GM03348 (cell line): ENCODE measurements at regions not wholly inside any gene's neighbourhood (a gene's known extent, or its start where the extent isn't known, plus 50 kb on each side); places are given as distances from the start of the nearest gene placed in this dataset.
"Not testable (repeated sequence)": the region's sequence is repeated elsewhere in the genome, so short reads cannot be mapped to it uniquely, and the experiment has no call there.

Source experiments
- DNase-seq: peaks from one replicate; pipeline ENCODE4 v3.0.0; 2012; ENCODE audit warnings: low spot score

DNA sequence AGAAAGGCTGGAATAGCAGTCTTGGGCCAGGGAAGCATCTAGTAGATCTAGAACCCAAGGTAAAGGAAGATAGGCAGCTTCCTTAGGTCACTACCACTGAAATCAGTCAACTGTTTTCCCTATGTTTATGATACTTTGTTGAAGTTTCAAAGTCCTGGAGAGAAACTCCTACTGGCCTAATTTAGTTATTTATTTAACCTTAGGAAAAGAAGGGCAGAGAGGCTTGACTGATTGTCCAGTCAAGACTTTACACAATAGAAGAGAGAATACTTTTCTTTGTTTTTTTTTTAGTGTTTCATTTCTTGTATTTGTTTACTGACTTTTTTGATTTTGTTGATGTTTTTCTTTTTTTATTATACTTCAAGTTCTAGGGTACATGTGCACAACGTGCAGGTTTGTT, 138.9 kb upstream of the PHYHIPL start:
- DNase-seq: no peak

DNA sequence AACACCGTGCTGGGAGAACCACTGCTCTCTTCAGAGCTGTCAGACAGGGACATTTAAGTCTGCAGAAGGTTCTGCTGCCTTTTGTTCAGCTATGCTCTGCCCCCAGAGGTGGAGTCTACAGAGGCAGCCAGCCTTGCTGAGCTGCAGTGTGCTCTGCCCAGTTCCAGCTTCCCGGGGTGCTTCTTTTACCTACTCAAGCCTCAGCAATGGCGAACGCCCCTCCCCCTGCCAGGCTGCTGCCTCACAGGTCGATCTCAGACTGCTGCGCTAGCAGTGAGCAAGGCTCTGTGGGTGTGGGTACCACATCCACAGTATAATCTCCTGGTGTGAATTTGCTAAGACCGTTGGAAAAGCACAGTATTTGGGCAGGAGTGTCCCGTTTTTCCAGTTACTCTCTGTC, 133.1 kb upstream of the PHYHIPL start:
- not testable (repeated sequence) for DNase-seq

DNA sequence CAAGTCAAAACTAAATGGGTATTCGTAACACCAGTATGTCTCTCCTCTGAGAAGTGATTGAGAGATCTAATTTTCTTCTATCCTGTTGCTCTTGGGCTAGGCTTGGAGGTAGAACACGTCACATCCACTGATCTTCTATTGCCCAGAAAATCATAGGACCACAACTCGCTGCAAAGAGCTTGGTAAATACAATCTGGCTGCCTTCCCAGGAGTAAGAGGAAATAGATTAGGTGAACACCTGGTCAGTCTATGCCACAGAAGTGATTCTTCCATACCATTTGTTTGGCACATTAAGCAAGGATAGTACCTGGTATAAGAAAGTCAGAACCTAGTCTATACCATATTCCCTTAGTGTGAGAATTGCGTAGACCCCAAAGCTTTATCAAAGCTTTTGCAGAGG, 129.3 kb upstream of the PHYHIPL start:
- DNase-seq: no peak

DNA sequence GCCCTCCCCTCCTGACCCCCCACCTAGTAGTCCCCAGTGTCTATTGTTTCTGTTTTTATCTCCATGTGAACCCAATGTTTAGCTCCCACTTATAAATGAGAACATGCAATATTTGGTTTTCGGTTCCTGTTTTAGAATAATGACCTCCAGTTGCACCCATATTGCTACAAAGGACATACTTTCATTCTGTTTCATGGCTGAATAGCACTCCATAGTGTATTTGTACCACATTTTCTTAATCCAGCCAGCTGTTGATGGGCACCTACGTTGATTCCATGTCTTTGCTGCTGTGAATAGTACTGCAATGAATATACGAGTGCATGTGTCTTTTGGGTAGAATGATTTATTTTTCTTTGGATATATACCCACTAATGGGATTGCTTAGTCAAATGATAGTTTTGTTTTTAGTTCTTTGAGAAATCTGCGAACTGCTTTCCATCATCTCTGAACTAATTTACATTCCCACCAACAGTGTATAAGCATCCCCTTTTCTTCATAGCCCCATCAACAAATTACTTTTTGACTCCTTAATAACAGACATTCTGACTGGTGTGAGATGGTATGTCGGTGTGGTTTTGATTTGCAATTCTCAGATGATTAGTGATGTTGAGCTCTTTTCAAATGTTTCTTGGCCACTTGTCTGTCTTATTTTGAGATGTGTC, 128.4 kb upstream of the PHYHIPL start:
- DNase-seq: no peak

DNA sequence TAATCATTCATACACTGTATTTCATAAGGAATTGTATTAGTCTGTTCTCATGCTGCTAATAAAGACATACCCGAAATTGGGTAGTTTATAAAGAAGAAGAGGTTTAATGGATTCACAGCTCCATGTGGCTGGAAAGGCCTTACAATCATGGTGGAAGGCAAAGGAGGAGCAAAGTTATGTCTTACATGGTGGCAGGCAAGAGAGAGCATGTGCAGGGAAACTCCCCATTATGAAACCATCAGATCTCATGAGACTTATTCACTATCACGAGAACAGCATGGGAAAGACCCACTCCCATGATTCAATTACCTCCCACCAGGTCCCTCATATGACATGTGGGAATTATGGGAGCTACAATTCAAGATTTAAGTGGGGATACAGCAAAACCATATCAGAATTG, 122.9 kb upstream of the PHYHIPL start:
- DNase-seq: not testable (repeated sequence)

DNA sequence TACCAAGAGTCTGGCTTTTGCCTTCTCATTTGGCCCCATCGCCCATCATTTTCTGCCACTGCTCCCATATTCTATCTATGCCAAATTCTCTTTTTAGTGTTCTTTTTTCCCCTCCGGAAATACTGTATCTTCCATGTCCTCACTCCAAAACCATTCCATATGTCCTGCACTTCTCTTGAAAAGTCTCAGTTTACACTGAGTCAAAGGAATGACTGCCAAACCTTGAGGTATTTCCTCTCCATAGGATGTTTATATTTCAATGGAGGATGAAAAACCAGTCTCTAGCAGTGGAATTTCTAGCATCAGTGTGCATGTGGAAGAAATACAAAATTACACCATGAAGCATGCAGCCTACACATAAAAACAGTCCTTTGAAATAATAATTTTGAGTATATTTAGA, 121.4 kb upstream of the PHYHIPL start:
- no peak for DNase-seq

DNA sequence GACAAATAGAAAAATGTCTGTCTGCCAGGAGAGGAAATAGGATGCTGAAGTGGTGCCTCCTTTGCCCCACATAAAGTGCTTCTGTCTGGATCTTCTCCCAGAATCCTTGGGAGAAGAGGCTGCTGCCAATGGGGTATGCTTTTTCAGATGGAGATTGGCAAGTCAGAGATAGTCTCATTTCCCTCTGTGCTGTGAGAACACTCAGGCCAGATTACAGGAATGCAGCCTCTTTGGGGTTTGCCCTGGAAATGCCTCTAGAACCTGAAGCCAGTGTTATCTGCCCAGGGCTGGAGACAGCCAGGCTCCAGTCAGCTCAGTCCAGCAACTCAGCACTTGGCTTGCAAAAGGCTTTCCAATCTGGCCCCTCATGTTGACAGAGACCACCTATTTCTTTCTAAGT, 119.1 kb upstream of the PHYHIPL start:
- DNase-seq: no peak

DNA sequence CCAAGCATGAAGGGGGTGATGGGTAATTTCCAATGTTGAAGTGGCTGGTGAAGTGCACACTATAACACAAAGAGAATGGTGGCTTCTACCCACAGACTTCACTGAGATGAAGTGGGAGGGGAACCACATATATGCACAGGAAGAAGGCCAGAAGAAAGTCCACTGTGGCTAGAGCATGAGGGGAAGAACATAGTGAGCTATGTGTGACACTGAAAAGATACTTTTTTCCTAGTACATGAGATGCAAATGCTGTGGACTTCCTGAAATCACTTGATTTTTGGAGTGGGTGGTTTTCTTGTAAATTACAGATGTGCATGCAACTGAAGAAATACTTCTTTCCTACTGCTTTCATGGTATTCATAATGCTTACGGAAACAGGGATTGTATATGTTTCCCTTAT, 115.6 kb upstream of the PHYHIPL start:
- no peak for DNase-seq

DNA sequence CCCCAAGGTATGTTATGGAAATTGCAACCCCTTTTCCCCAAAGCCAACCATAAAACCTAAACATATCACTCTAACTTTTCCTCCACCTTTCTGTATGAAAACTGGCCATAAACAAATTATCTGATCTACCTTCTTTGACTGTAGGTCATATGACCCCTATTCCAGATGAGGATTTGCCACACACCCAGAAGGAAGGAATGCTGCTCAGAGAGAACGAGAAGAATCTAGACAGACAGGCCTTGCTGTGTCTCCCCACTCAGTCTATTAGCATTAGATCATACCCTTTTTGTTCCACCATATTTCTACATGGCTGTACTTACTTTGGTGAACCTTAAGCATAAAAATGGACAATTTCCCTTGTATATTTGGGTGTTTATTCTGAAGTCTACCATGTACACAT, 113.0 kb upstream of the PHYHIPL start:
- DNase-seq: no peak

DNA sequence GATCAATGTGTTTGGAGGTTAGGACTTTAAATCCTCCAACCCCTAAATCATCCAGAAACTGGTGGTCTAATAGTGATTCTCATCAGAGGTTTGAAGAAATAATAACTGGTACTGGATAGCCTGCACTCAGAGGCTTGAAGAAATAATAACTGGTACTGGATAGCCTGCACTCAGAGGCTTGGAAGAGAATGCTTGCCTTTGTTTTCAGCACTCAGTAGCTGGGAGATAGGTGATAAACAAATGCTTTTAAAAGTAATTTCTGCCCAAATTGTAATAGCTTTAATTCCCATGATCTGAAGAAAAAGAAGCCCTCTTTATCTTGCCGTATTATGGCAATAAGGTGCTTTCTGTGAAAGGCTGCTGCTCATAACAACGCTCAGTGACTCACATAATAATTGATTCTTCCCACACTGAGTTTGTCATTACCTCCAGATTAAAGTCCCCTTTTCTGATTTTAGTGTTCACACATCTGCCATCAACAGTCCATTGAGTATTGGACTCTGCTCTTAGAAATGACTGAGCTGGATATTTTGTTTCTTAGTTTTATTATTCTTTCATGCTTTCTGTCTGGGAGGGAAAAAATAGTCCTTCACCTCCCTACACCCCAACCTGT, 112.3 kb upstream of the PHYHIPL start:
- no peak for DNase-seq

DNA sequence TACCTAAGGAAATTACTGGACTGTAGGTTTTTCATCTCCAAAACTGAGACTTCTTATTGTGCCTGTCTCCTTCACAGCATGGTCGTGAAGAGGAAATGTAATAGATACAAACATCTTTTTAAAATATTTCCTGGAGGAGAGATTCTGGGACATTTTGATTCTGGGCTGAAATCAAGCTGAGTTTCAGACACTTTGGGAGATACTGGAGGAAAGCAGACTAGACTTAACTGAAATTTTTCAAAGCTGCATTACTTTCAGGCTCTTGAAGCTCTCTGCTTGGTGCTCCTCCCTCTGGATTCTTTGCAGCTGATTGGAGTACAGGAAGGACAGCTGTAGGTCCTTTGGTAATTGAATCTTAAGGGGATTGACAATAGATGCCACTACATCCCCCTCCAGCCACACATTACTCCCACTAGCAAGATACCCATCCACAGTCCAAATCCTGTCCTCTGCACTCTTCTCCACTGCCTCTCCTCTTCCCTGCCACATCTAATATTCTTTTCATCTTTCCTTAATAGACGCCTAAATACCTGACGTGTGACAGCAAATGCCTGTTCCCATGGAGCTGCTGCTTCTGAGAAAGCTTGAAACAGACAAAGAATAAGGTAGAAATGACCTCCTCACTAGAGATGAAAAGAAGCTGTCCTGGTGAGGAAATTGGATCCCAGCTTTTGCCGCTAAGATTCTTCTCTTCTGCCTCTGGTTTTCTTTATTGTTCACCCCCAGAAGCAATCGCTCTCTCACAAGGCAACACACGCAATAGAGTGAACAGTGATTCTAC, 111.5 kb upstream of the PHYHIPL start:
- DNase-seq: no peak

DNA sequence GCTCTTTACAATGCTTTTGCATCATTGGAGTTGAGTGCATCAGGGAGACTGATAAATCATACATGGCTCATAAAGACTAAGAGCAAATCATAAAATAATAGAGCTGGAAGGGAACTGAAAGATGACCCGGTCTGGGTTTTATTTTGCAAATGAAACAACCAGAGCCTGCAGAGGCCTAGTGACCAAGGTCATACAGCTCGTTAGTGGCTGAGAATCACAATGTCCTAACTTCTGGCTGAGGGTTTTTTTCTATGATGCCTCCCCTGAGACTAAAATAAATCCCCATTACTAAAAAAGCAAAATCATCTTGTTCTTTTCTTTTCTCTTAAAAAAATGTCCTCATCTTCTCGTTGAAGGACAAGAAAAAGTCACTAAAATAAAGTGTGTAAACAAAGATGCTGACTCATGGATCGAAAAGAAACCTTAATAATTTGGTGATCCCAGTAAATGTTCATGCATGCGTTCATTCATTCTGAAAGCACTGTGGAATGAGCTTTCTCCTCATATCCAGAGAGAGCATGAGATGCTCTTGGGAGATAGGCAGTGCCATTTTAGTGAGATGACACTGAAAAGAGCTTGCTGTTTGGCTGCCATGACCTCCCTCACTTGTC, 107.8 kb upstream of the PHYHIPL start:
- no peak for DNase-seq

DNA sequence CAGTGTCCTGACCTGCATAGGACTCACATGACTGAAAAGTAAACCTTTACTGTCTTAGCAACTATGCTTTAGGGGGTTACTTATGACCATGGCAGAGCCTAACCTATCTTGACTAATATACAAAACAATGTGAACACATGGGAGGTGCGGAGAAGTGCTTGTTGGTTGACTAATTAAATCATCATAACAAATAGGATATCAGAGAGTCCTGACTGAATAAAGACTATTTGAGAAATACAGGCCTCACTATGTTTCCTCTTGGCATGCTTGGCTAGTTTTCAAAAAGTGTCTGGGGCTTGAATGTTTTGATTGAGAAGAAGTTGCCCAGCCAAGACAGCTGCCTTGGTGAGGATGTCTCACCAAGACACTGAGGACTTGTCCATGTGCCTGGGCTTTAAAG, 104.4 kb upstream of the PHYHIPL start:
- DNase-seq: no peak

DNA sequence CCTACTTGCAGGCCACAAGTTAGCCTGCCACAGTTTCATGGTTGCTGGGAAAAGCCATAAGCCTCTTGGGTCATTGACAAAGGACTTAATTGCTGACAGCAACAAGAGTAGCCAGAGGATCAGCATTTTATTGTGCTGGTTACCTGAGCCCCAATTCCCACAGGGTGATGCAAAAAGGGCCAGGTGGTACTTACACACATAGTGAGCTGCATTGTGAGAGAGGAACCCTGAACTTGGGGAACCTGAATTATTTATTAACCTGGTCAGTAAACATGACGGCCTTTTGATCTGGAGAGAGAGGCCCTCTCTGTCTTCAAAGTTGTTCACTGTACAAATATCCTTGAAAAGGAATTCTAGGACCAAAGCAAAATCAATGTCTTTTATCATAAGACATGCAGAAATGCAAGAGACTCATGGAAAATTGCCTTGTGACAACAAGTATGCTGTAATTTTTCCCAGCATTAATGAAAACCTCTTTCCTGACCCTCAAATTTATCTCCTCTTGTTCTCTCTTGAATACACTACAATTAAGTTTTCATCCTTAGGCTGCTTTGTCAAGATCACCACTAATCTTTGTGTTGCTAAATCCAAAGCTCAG, 102.9 kb upstream of the PHYHIPL start:
- DNase-seq: no peak

DNA sequence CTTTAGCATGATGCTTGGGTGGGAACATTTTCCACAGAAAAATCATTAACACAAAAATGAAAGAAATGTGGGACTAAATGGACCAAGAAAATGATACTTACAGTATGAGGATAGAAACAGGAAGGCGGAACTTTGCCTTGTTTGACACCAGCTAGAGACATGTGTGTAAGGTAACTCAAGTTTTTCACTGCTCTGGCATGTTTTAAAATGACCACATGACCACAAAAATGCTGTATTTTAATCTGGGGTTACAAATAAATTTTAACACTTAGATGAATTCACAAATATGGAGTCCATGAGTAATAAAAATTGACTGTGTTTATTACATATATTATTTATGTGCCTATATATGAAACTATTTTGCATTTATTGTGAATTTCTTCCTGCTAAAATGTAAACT, 100.9 kb upstream of the PHYHIPL start:
- no peak for DNase-seq

DNA sequence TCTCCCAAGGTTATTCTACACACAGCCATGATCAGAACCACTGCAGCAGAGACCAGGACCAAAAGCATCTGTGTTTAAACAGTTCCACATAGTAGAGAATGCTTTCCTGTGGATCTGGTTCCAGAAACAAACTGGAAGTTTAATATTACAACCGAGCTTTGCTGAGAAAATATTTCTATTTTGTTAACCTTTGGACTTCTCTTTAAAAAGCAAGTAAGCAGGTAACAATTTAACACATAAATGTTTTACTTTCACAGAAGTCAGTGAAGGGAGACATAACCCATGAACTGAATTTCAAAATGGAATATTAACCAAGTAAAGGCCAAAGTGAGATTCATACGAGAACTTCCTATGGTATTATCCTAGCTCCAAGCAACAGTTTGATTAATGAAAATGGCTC, 98.6 kb upstream of the PHYHIPL start:
- DNase-seq: no peak

DNA sequence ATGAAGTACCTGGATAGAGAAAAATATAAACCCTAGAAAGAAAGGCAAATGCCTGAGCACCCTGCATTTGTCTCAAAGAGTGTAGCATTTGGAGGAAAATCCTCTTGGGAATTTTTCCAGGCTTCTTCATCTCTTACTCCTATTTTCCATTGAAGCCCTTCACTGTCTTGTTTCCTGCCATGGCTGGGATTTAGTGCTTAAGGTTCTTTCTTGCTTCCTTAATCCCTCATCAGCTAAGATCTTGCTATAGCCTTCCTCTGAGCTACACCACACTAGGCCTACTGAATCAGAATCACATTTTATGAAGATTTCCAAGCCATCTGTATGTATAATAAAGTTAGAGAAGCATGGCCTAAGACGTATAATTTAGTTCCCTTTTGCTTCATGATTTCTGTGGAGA, 97.5 kb upstream of the PHYHIPL start:
- no peak for DNase-seq

DNA sequence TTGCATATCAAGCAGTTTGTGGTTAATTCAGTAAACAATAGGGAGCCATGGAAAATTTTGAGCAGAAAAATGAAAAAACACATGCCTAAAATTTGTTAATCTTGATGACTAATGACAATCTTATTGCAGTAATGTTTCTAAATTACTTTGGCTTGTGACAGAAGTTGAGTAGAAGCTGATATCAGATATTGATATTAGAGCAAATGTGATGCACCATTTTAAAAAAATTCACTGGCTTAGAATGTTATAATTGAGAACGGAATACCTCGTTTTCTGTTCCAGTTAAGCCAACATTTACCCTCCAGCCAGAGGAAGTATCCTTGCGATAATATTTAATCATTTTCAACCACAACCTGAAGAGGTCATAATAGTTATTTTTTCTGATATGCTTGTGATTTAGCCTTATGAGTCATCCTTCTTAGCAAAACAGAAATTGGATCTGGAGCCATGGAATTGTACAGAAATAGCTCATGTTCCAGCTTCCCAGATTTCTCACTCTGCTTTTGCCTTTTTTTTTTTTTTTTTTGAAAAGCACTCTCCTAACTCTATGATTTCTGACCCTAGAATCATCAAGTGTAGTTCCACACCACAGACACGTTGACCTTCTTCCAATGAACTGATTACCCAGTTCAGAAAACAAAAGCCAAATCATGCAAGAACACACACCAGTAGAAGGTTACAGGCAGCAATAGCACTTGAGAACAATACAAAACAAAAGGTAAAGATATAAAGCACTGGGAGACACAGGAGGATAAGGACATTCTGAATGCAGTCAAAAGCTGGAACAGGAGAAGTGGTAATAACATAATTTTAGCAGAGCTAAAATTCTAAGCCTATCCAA, 96.8 kb upstream of the PHYHIPL start:
- DNase-seq: peak; percentile 37

DNA sequence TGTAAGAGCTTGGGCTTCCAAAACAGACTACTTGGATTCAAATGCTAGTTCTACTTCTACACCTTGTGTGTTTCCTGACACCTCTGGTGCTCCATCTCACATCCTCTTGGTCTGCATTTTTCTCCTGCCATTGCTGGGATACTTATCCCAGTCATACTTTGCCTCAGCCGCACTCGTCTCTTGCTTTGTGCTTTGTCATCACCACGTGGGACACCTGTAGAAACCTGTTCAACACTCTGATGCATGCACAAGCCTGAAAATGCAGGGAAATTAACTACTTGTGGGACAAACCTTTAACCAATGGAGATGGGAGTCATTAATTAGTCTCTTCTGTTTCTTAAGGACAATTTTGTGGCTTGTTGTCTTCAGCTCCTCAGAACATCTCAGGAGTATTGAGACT, 94.2 kb upstream of the PHYHIPL start:
- DNase-seq: no peak

DNA sequence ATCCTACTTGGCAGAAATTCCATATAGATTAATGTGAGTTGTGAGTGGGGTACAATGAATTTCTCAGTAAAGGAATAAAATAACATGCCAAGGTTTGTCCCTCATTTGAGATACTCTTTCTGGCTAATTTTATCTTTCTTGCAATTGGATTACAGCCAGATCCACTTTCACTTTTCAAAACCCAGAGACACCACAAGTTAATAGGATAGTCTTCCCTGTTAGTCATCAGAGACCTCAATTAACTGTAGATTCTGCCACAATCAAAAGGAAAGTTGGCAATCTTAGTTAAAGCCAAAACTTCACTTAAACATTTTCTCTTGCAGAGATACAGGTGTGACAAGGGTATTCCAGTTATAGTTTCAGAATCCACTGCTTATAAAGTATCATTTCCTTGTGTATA, 91.4 kb upstream of the PHYHIPL start:
- no peak for DNase-seq

DNA sequence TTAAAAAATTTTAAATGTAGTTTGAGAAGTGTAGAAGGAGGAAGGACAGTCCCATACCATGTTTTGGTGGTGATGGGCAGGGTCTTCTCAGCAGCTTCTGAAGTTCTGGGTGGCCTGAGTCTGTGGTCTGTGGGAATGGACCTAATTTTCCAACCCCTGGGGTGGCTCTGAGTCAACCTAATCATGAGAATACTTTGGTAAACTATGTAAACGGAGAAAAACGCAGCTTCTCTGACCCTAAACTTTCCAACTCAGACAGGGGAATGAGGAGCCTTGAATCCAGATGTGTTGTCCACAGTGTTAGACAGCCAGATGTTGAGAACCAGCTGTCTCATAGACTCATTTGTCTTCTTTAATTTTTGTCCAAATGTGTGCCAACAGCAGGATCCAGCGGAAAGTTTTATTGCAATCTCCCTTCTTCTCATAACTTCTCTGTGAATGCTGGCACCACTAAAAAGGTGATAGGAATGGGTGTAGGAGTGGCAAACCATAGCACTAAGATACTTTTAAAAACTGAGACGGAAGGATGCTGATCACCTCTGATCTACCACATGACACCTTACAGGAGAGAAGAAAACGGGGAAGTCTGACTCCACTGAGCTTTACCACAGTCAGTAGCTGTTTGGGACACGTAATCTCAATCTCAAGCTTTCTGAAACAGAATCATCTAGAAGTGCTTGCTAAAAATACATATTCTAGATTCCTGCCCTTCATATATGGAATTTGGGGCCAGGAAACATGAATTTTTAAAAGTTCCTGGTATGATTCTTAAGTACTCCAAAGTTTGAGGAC, 90.5 kb upstream of the PHYHIPL start:
- DNase-seq: no peak
